HG02884 (cell line): ENCODE measurements at regions not wholly inside any gene's neighbourhood (a gene's known extent, or its start where the extent isn't known, plus 50 kb on each side); places are given as distances from the start of the nearest gene placed in this dataset.
"Not testable (repeated sequence)": the region's sequence is repeated elsewhere in the genome, so short reads cannot be mapped to it uniquely, and the experiment has no call there.

Experiments used
- ATAC-seq: cut with Tn5 transposase; IDR thresholded peaks from one replicate; pipeline ENCODE4 v1.9.1; 2021; ENCODE audit warnings: mild to moderate bottlenecking, moderate library complexity; ENCODE audit not compliant: unreplicated experiment

GRCh38 chr13:24992946-24993345 is 103.0 kb upstream of the PABPC3 start:
- ATAC-seq: not testable (repeated sequence)

- peak; percentile 54 for ATAC-seq
These were observed 100.6 kb upstream of the PABPC3 start for GRCh38 chr13:24995225-24995804.

- no peak for ATAC-seq
These were observed 98.5 kb upstream of the PABPC3 start for GRCh38 chr13:24997367-24997967.

GRCh38 chr13:24998433-24998832 is 97.5 kb upstream of the PABPC3 start:
- no peak for ATAC-seq

GRCh38 chr13:25001476-25002206 is 94.3 kb upstream of the PABPC3 start:
- ATAC-seq: no peak

- ATAC-seq: not testable (repeated sequence)
These were observed 93.6 kb upstream of the PABPC3 start for GRCh38 chr13:25002311-25002710.

- not testable (repeated sequence) for ATAC-seq
These were observed 91.4 kb upstream of the PABPC3 start for GRCh38 chr13:25004489-25004888.

GRCh38 chr13:25005050-25005497 is 90.9 kb upstream of the PABPC3 start:
- ATAC-seq: peak; percentile 62

GRCh38 chr13:25007389-25007788 is 88.5 kb upstream of the PABPC3 start:
- ATAC-seq: not testable (repeated sequence)

GRCh38 chr13:25014398-25014973 is 81.5 kb upstream of the PABPC3 start:
- not testable (repeated sequence) for ATAC-seq

GRCh38 chr13:25017176-25017575 is 78.8 kb upstream of the PABPC3 start:
- not testable (repeated sequence) for ATAC-seq

GRCh38 chr13:25017808-25018728 is 77.9 kb upstream of the PABPC3 start:
- ATAC-seq: not testable (repeated sequence)

GRCh38 chr13:25018729-25019115 is 77.2 kb upstream of the PABPC3 start:
- no peak for ATAC-seq

- not testable (repeated sequence) for ATAC-seq
These were observed 76.2 kb upstream of the PABPC3 start for GRCh38 chr13:25019741-25020140.

GRCh38 chr13:25024175-25024574 is 71.8 kb upstream of the PABPC3 start:
- no peak for ATAC-seq

GRCh38 chr13:25032160-25032559 is 63.8 kb upstream of the PABPC3 start:
- no peak for ATAC-seq

- ATAC-seq: no peak
These were observed 61.8 kb upstream of the PABPC3 start for GRCh38 chr13:25034173-25034572.

GRCh38 chr13:25037057-25037813 is 58.7 kb upstream of the PABPC3 start:
- peak; percentile 55 for ATAC-seq

- no peak for ATAC-seq
These were observed 53.6 kb upstream of the PABPC3 start for GRCh38 chr13:25042151-25042865.
